Parathyroid adenoma (tissue), 2 donors: ENCODE measurements at regions not wholly inside any gene's neighbourhood (a gene's known extent, or its start where the extent isn't known, plus 50 kb on each side); places are given as distances from the start of the nearest gene placed in this dataset.

ENCODE experiments used
- H2AFZ ChIP-seq: fragments of 300-600 bp; sonication (generic); one replicate; pipeline ENCODE4 v1.7.0; 2017; ENCODE audit warnings: antibody characterized with exemption, mild to moderate bottlenecking
- H3K27ac ChIP-seq: fragments of 300-600 bp; sonication (generic); one replicate; pipeline ENCODE4 v1.7.0; 2017
- H3K27me3 ChIP-seq: fragments of 300-600 bp; sonication (generic); one replicate; pipeline ENCODE4 v1.7.0; 2017; ENCODE audit warnings: low read length; ENCODE audit not compliant: control insufficient read depth, insufficient read depth
- H3K36me3 ChIP-seq: fragments of 300-600 bp; sonication (generic); one replicate; pipeline ENCODE4 v1.7.0; 2017; ENCODE audit warnings: low read length; ENCODE audit not compliant: control insufficient read depth, insufficient read depth
- H3K4me1 ChIP-seq: fragments of 300-600 bp; sonication (generic); one replicate; pipeline ENCODE4 v1.7.0; 2017; ENCODE audit warnings: control low read depth
- H3K4me2 ChIP-seq: fragments of 300-600 bp; sonication (generic); one replicate; pipeline ENCODE4 v1.7.0; 2017; ENCODE audit warnings: low read length
- H3K4me3 ChIP-seq: fragments of 300-600 bp; sonication (generic); one replicate; pipeline ENCODE4 v1.7.0; 2017; ENCODE audit warnings: low read depth, low read length
- H3K79me2 ChIP-seq: fragments of 300-600 bp; sonication (generic); one replicate; pipeline ENCODE4 v1.7.0; 2017; ENCODE audit warnings: control low read depth
- H3K9ac ChIP-seq: fragments of 300-600 bp; sonication (generic); one replicate; pipeline ENCODE4 v1.7.0; 2017; ENCODE audit warnings: mild to moderate bottlenecking
- H3K9me3 ChIP-seq: fragments of 300-600 bp; sonication (generic); one replicate; pipeline ENCODE4 v1.7.0; 2017; ENCODE audit warnings: low read length; ENCODE audit not compliant: control insufficient read depth
- CTCF ChIP-seq: fragments of 300-600 bp; sonication (generic); IDR thresholded peaks from one replicate; pipeline ENCODE4 v1.7.0; 2017; ENCODE audit warnings: antibody characterized with exemption, mild to moderate bottlenecking
- donor health status: primary hyperparathyroidism.

DNA sequence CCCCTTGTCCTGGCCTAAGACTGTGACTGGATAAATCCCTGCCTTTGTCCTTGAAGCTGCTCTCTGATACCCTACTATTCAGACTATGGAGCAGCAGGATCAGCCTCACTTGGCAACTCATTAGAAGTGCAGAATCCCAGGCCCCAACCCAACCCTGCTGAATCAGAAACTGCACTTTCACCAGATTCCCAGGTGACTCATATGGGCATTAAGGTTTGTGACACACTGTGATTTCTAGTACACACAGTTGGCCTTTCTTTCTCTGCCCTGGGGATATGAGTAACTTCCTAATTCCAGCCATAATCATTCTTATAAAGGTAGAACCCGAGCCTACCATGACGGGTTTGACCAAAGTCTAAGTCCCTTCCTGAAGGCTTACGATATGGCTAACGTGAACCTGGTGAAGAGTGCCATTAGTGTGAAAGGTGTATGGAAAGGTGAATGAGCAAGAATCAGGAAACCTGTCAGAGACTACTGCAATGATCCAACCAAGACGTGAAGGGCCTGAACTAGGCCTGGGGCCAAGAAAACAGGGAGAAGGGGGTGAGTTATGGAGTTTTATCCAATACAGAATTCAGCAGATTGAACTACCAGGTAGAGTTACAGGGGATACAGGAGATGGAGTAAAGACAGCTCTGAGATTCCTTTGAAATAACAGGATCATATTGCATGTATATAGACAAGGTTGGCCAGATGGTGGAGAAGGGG, 533.0 kb downstream of the BNC2 start:
- no peak for TF ChIP-seq CTCF
- Histone ChIP-seq H3K9ac (no peak overlapping the region), H3K79me2 (no peaks in the 10 kb centered on the region), H3K9me3 (no peaks in the 10 kb centered on the region), H2AFZ (no peak overlapping the region), H3K27ac (no peak overlapping the region), H3K36me3 (no peaks in the 10 kb centered on the region), H3K4me3 (no peak overlapping the region), H3K4me1 (no peaks in the 10 kb centered on the region), H3K27me3 (no peaks in the 10 kb centered on the region), H3K4me2 (no peak overlapping the region)

- Histone ChIP-seq H3K36me3 (no peaks in the 10 kb centered on the region), H3K4me2 (no peak overlapping the region), H3K4me3 (no peak overlapping the region), H3K9me3 (no peaks in the 10 kb centered on the region), H3K4me1 (no peaks in the 10 kb centered on the region), H3K27me3 (no peaks in the 10 kb centered on the region), H3K27ac (no peak overlapping the region), H3K9ac (no peak overlapping the region), H3K79me2 (no peaks in the 10 kb centered on the region), H2AFZ (no peak overlapping the region)
- no peak for TF ChIP-seq CTCF
Observed at GRCh38 chr9:16341177-16341576, 529.3 kb downstream of the BNC2 start.

- Histone ChIP-seq H3K9me3 (no peaks in the 10 kb centered on the region), H3K27ac (no peak overlapping the region)
Observed at GRCh38 chr9:16342246-16343020, 528.0 kb downstream of the BNC2 start.

GRCh38 chr9:16343249-16344237, 526.9 kb downstream of the BNC2 start:
- Histone ChIP-seq H3K4me3 (no peak overlapping the region), H3K36me3 (no peaks in the 10 kb centered on the region), H3K4me2 (no peak overlapping the region), H3K27ac (no peak overlapping the region), H3K9me3 (no peaks in the 10 kb centered on the region), H3K79me2 (no peaks in the 10 kb centered on the region), H2AFZ (no peak overlapping the region), H3K4me1 (no peaks in the 10 kb centered on the region), H3K9ac (no peak overlapping the region), H3K27me3 (no peaks in the 10 kb centered on the region)
- TF ChIP-seq CTCF = no peak

More at GRCh38 chr9:16342246-16343020, 528.0 kb downstream of the BNC2 start:
- no peaks in the 10 kb centered on the region for H3K27me3 ChIP-seq
- no peak overlapping the region for H3K9ac ChIP-seq
- no peaks in the 10 kb centered on the region for H3K4me1 ChIP-seq
- H2AFZ ChIP-seq = no peak overlapping the region
- no peak for TF ChIP-seq CTCF
- no peak overlapping the region for H3K4me3 ChIP-seq
- H3K79me2 ChIP-seq = no peaks in the 10 kb centered on the region
- H3K36me3 ChIP-seq = no peaks in the 10 kb centered on the region
- H3K4me2 ChIP-seq = no peak overlapping the region
